ENCODE measurements at regions not wholly inside any gene's neighbourhood (a gene's known extent, or its start where the extent isn't known, plus 50 kb on each side); places are given as distances from the start of the nearest gene placed in this dataset.

- TF ChIP-seq POLR2A (IDR thresholded peaks at IDR 0.05) (no peak), CTCF (IDR thresholded peaks at IDR 0.05) (no peak), EP300 (IDR thresholded peaks at IDR 0.05) (no peak)
Observed at GRCh38 chr20:60974022-60974421, 278.0 kb upstream of the CDH4 start.
